T47D (cell line): ENCODE measurements at regions not wholly inside any gene's neighbourhood (a gene's known extent, or its start where the extent isn't known, plus 50 kb on each side); places are given as distances from the start of the nearest gene placed in this dataset.

Experiments
- DNase-seq, 2 experiments: peaks; one replicate each; pipeline versions ENCODE4 v3.0.0 to v3.0.0-alpha.2; 2011 to 2012; ENCODE audit warnings: low read depth in 1 of 2, low spot score in 1 of 2
- JUND ChIP-seq: IDR thresholded peaks from 2 replicates; pipeline ENCODE4 v1.6.1; 2012; ENCODE audit warnings: low read depth
- in situ Hi-C: cut with HindIII; loops from 2 replicates; pipeline ENCODE4 v1.10.0; 2016; ENCODE audit warnings: low sequenced_read_pairs, low pct_unique_long_range_greater_than_20kb

GRCh38 chr12:20189767-20190166 is 178.6 kb upstream of the PDE3A start:
- in situ Hi-C loops: no loop called here
- DNase-seq: no peak
- TF ChIP-seq JUND: no peak

GRCh38 chr12:20194171-20194570 is 174.2 kb upstream of the PDE3A start:
- in situ Hi-C loops: no loop called here
- peak; percentile 19 to 66 for DNase-seq
- no peak for TF ChIP-seq JUND

- no peak for TF ChIP-seq JUND
- DNase-seq: no peak
- in situ Hi-C loops: no loop called here
Observed at GRCh38 chr12:20196767-20197166, 171.6 kb upstream of the PDE3A start.

- in situ Hi-C loops: no loop called here
- no peak for TF ChIP-seq JUND
- DNase-seq: no peak
Observed at GRCh38 chr12:20197411-20197810, 170.9 kb upstream of the PDE3A start.

GRCh38 chr12:20199780-20200179 is 168.6 kb upstream of the PDE3A start:
- in situ Hi-C loops: no loop called here

GRCh38 chr12:20201733-20202132 is 166.6 kb upstream of the PDE3A start:
- DNase-seq: no peak
- no peak for TF ChIP-seq JUND
- in situ Hi-C loops: no loop called here

More at GRCh38 chr12:20199780-20200179, 168.6 kb upstream of the PDE3A start:
- TF ChIP-seq JUND: no peak
- no peak for DNase-seq

GRCh38 chr12:20205854-20206253 is 162.5 kb upstream of the PDE3A start:
- in situ Hi-C loops: no loop called here
- DNase-seq: no peak
- TF ChIP-seq JUND: no peak

- no peak for TF ChIP-seq JUND
Observed at GRCh38 chr12:20206410-20206809, 161.9 kb upstream of the PDE3A start.

GRCh38 chr12:20210621-20211215 is 157.6 kb upstream of the PDE3A start:
- TF ChIP-seq JUND: no peak
- in situ Hi-C loops: no loop called here
- no peak for DNase-seq

More at GRCh38 chr12:20206410-20206809, 161.9 kb upstream of the PDE3A start:
- DNase-seq: no peak
- in situ Hi-C loops: no loop called here

- TF ChIP-seq JUND: no peak
- no peak for DNase-seq
- in situ Hi-C loops: no loop called here
Observed at GRCh38 chr12:20211541-20211940, 156.8 kb upstream of the PDE3A start.

GRCh38 chr12:20211981-20212421 is 156.3 kb upstream of the PDE3A start:
- in situ Hi-C loops: no loop called here
- DNase-seq: no peak
- TF ChIP-seq JUND: no peak

- TF ChIP-seq JUND: no peak
- DNase-seq: peak in 1 of 2 experiments; percentile 33
- in situ Hi-C loops: no loop called here
Observed at GRCh38 chr12:20212658-20213555, 155.4 kb upstream of the PDE3A start.
